GM21515 (cell line): ENCODE measurements at regions not wholly inside any gene's neighbourhood (a gene's known extent, or its start where the extent isn't known, plus 50 kb on each side); places are given as distances from the start of the nearest gene placed in this dataset.
"Not testable (repeated sequence)": the region's sequence is repeated elsewhere in the genome, so short reads cannot be mapped to it uniquely, and the experiment has no call there.

ENCODE experiments used
- ATAC-seq: cut with Tn5 transposase; IDR thresholded peaks from one replicate; pipeline ENCODE4 v1.9.1; 2021; ENCODE audit not compliant: unreplicated experiment

DNA sequence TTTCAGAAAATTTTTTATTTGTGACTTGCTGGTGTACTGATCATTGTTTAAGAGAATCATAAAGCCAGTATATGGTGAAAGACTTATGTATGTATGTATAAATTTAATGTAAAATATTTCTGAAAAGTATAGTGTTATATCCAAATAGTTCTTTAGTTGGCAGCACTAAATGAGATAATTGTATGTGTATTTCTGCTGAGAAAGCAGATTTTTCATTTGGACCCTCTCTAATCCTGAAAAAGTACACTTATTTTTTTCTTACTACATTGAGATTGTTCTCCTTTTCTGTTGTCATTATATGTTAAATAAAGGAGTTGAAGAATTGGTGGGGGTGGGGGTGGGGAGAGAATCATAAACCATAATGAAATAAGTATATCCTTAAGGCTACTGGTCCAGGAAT lies 324.9 kb upstream of the SUCLG2 start:
- ATAC-seq, result no peak

DNA sequence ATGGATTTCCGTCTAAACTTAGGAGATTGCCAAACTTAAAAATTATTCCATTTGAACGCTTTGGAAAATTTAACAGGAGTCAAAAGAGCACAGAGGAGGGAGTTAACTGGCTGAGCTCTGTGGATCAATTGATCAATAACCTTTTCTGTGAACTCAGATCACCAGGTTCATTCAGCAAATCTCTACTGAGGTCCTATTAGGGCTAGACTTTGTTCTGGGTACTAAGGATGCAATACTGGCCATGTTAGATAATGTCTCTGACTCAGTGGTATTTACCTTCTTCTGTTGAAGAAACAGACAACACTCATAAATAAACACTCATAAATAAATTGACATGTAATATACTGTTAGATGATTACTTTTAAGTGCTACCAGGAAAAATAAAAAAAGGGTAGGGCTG lies 323.4 kb upstream of the SUCLG2 start:
- ATAC-seq, result no peak

DNA sequence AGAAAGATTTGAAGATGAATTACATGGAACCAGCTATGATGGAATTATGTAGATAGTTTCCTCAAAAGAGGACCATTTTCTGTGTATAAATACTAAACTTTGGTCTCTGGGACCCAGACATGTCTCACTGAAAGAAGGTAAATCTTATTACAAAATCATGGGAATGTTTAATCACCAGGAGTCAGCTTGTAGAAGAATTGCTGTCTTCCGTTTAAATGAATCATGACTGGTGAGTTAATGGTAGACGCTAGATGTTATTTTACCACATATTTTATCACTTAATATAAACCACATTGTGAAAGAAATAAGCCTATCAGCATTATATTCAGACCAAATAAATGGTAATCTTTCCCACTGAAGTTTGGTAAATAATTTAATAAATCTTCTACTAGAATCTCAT lies 322.3 kb upstream of the SUCLG2 start:
- no peak for ATAC-seq

DNA sequence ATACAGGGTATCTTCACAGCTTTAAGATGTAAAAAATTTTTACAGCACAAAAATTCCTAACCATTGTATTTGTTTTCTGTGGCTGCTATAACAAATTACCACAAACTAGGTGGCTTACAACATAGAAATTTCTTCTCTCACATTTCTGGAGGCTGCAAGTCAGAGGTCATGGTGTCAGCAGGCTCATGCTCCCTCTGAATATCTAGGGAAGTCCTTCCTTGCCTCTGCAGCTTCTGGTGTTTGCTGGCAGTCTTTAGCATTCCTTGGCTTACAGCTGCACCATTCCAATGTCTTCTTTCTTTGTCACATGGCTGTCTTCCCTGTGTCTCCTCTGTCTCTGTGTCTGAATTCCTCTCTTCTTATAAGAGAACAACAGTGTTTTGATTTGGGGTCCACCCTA lies 310.2 kb upstream of the SUCLG2 start:
- no peak for ATAC-seq

DNA sequence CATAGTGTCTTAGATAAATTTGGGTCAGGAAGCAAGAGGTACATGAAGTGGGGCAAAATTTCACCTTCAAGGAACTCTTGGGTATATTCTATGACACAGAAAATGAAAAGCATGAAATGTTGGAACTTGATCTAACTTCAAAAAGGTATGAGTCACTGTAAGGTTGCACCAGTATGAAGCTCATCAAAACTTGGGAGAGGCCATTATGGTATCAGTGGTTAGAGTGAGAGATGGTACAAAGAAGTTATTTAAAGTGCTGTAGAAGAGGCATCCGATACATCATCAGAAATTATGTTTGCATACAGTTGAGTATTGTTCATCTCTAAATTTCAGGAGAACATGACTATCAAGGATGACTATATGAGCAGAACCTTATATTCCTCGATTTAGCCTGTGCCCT lies 302.9 kb upstream of the SUCLG2 start:
- no peak for ATAC-seq

DNA sequence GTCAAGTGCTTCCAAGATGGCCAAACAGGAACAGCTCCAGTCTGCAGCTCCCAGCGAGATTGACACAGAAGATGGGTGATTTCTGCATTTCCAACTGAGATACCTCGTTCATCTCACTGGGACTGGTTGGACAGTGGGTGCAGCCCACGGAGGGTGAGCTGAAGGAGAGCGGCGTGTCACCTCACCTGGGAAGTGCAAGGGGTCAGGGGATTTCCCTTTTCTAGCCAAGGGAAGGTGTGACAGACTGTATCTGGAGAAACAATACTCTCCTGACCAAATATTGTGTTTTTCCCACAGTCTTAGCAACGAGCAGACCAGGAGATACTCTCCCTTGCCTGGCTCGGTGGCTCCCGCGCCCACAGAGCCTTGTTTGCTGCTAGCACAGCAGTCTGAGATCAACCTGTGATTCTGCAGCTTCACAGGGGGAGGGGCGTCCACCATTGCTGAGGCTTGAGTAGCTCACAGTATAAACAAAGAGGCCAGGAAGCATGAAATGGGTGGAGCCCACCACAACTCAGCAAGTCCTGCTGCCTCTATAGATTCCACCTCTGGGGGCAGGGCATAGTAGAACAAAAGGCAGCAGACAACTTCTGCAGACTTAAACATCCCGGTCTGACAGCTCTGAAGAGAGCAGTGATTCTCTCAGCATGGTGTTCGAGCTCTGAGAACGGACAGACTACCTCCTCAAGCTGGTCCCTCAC lies 293.5 kb upstream of the SUCLG2 start:
- no peak for ATAC-seq

DNA sequence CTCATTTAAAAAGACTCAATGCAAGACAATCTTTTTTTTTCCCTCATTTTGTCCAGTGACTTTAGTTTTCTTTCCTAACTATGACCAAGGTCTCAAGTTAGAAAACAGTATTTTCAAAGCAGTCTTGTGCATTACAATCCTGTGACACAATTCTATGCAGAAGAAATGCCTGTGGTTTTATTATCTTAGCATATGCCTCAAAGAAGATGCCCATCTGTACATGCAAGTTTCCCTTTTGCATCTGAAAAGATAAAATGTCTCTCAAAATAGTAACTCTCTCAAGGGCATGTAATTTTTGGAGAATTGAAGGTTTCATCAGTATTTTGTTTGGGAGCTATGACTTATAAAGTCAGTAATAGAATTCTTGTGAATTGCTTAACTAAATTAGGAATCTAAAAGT lies 292.0 kb upstream of the SUCLG2 start:
- no peak for ATAC-seq

DNA sequence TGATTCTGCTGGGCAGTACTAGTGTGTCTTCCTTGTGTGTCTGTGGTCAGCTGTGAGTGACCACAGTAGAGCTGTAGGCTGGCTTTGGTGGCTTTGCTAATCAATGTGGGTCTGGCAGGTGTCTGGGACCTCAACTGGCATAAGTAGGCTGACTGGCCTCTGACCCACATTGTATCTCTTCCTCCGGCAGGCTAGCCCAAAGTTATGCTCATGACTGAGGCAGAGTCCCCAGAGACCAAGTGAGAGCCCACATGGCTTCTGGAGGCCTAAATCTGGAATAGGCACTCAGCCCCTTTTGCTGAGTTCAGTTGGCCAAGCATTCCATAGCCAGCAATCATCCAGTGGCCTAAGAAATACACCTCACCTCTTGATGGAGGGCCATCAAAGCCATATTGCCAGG lies 289.1 kb upstream of the SUCLG2 start:
- ATAC-seq, result no peak

DNA sequence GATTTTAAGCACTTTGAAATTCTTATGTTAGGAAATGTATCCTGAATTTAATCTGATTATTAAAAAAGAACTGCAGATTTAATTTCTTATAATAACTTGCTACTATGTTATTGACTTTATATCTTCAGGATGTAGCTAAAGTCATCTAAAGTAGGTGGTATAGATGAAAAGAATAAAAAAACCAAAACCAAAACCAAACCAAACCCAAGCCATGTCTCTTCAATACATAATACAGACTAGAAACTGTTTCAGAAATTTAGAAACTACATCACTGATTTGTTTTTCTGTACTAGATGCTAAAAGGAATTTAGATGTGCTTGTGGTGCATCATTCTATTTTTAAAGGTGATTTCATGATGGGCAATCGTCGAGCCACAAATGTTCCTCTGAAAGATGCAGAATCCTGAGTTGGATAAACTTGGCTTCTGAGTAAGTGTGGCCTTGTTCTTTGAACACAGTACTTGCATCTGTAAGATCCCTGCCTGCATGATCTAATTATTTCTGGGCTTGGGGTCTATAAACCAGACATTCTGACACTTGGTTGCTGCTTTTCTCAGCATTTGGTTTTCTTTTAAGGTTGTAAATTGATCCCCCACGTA lies 287.1 kb upstream of the SUCLG2 start:
- ATAC-seq, result no peak

DNA sequence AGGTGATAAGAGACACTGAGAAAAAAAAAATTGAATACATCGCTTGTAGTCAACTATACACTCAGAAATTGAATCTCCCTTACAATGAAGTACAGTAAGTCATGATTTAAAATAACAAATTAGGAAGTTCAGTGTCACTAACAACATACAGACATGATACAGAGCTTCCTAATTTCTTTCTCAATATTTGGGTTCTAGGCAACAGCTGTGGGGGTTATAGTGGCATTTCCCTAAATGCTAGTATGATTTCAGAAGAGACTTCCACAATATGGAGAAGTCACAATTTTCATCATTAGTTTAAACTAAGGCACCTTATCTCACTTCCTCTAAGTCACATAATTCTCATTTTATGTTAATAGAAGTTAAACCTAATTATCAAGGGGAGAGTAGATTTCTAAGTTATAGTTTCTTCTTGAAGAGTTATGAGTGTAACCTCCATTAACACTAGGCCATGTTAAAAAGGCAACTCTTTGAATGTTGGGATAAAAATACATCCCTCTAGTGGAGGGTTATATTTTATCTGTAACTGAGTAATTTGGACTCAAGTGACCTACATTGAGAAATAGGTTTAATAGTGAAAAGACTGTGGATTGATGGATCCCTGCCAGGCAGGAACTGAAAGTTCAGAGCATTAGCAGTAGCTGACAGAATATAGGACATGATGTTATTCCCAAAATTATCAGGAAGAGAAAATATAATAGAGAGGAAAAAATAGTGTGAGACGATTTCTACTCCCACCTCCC lies 286.0 kb upstream of the SUCLG2 start:
- ATAC-seq, result no peak

DNA sequence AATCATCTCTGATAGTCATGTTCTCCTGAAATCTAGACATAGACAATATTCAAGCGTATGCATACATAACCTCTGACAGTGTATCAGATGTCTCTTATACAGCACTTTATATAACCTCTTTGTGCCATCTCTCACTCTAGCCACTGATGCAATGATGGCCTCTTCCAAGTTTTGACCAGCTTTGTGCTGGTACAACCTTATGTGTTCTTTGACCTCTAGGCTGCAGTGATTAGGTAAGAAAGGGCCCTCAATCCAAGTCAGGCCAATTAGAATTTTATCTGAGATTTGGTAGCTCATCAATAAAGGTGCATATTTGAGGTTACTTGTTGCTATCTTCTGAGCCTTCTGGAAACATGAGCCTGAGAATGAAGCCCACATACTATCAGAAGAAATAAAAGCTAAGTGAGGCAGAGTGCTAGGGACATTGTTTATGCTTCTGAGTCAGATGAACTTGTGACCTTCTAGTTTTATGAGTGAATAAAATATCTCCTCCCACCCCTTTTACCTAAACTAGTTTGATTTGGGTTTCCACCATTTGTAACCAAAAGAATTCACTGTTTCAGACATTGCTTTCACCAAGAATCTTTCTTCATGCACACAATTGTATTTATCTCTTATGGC lies 283.2 kb upstream of the SUCLG2 start:
- no peak for ATAC-seq

DNA sequence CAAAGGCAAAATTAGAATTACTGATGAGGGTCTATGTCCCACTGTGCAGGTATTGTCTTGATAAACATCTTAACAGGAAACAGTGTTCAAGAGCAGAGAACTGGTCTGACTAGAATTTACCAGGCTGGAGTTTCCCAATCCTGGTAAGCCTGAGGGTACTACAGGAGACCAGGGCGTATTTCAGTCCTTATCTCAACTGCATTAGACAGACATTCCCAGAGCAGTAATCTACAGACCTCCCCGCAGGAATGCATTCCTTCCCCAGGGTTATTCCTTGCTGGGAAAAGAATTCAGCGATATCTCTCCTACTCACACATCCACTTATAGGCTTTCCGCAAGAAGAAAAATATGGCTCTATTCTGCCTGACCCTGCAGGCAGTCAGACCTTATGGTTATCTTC lies 276.0 kb upstream of the SUCLG2 start:
- not testable (repeated sequence) for ATAC-seq

DNA sequence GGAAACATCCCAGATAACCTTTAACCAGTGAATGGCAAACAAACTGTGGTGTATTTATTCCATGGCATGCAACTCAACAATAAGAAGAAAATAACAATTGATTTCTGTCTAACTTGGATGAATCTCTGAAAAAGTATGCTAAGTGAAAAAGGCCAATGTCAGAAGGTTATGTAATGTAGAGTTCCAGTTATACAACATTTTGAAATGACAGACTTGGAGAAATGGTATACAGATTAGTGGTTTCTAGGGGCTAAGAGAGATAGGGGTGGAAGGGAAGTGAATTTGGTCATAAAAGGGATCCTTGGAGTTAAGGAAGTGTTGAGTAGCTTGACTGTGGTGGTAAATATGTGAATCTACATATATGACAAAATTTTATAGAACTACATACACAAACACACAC lies 269.4 kb upstream of the SUCLG2 start:
- no peak for ATAC-seq

DNA sequence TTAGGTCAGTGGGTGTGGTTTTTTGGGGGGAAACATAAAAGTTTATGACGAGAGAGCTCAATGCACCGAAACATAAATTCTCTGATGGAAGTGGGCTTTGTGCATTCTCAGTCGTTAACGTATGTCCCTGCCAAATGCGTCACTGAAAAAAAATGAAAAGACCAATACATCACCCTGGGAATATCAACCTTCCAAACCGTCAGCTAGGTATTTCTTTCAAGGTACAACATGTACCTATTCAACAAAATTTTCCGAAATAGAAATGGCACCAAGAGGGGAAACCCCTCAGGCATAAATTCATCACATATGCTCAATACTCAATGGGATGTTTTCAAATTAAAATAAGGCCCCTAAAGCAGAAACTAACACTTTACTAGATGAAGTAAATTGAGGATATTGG lies 266.6 kb upstream of the SUCLG2 start:
- no peak for ATAC-seq

DNA sequence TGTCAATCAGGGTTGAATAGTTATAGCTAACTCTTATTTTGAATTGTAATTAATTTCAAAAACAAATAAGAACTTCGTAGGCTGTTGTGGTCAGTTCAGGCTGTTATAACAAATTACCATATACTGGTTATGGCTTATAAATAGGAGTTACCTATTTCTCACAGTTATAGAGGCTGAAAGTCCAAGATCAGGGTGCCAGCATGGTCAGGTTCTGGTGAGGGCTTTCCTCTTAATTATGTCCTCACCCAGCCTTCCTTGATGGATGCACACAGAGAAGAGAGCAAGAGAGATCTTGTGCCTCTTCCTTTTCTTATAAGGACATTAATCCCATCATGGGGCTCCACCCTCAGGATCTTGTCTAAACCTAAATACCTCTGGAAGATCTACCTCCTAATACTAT lies 265.9 kb upstream of the SUCLG2 start:
- no peak for ATAC-seq

DNA sequence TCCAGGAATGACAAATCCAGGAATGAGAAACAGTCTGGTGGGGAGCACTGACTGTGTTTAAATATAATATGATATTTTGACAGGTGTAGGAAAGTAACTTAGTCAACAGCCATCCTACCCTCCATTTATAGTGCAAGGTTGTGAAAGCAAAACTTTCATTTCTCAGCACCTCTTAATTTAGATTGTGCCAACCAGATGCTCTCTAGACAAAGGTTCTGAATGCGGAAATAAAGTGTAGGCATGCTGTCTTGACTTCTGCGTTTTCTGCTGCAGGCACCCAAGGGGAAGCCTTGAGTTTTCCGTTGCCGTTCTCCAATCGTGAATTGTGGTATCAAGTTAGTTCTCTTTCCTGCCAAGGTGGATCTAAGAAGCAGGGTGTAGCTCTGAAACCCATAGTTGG lies 261.9 kb upstream of the SUCLG2 start:
- no peak for ATAC-seq

DNA sequence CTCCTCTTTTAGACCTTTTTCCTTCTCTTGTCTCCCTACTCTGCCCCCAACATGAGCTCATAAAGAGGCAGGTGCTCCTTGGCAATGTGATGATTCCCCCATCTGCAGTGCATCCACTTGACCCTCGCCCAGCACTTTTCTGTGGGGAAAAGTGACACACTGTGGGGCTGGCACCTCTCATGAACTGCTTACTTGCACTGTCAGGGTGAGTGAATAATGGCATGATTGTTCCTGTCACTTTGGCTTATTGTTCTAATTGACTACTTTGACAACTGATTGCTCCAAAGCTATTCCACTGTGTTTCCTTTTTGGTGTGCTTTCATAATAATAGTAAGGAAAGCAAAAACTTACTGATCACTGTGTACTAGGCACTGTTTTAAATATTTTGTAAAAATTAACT lies 253.3 kb upstream of the SUCLG2 start:
- no peak for ATAC-seq

DNA sequence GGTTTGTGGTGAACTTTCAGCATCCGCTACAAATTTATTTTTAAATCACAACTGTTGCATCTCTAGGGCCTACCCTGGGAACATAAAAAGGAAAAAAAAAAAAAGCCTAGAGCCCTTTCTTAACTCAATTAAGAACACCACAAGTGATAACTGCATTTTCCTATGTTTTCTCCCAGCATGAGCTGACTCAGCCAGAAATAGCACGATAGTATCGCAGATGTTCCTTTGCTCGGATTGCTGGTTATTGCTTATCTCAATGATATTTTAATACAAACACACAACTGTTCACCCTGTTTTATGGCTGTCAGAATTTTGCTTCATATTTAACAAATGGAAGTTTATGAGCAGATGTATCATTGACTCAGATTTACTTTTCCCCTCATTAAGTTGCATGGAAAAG lies 251.8 kb upstream of the SUCLG2 start:
- ATAC-seq, result no peak

DNA sequence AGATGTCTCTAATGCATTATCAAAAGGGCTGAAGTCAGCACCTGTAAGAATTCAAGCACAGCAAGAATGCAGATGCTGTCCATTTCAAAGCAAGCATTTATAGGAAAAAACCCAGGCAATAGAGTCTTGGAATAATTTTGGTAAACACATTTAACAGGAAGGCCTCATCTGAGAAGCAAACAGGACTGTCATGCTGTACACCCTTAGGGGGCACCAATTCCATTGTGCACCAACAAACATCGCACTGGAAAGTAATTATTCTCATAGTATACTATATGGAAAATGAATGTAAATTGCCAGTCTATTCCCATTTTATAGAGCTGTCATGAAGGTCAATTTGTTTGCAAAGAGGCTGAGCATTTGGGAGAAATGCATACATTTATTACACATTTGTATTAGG lies 247.3 kb upstream of the SUCLG2 start:
- no peak for ATAC-seq

DNA sequence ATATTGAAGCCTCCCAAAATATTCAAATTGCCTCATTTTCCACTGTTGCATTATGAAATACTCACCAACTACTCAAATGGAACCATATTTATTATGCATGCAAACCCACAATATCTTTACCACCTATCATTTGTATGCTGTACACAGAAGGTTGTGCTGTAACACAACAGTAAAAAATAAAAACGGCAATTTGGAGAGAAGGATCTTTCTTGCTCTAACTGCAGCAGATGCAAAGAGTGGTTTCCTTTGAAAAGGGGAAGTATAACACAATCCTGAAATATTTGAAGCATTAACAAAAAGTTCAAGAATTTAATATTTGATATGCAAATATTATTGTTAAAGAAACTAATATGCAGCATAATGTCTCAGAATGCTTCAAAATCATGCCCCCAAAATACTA lies 244.5 kb upstream of the SUCLG2 start:
- ATAC-seq, result no peak

DNA sequence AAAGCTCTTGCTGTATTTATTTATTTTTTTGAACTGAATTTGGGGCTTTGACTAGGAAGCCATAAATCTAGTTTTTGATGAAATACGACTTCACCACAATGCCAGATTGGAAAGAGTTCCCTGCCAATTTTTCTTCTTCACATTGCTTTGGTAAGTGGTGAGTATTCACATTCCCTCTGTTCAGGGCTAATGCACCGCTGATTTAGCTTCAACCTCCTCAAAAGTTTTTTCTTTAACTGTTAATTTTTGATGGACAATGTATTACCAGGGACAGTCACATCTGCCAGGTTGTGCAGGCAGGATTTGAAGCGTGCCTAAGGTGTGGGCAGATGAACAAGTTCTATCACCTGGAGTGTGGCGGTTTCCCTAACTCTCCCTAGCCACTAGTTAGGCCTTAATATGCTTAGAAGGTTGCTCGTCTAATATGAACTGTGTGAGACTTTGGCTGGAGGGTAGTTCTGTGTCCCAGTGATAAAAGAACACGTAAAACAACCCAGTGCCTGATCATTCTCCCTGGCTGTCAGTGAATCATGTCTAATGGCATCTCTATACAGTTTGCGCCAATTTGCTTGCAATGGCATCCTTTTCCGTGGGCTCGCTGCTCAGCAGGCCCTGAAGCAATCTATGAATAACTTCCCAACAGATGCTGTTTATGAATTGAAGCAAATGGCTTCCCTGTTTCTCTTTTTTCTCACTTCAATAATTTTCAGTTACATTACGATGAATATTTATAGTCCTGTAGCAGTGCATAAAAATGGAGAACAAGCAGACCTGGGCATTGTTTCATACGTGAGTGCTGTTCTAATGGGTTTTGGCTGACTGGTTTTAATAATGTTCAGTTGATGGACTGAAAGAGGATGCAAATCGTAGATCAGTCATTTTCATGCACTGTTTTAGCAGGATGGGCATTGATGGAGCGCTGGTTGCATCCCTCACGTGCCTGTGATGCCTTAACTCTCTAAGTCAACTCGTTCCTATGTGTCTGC lies 243.2 kb upstream of the SUCLG2 start:
- no peak for ATAC-seq
